GM21786 (cell line): ENCODE measurements at regions not wholly inside any gene's neighbourhood (a gene's known extent, or its start where the extent isn't known, plus 50 kb on each side); places are given as distances from the start of the nearest gene placed in this dataset.

ENCODE experiments used
- ATAC-seq: cut with Tn5 transposase; IDR thresholded peaks from one replicate; pipeline ENCODE4 v1.9.1; 2021; ENCODE audit not compliant: unreplicated experiment

DNA sequence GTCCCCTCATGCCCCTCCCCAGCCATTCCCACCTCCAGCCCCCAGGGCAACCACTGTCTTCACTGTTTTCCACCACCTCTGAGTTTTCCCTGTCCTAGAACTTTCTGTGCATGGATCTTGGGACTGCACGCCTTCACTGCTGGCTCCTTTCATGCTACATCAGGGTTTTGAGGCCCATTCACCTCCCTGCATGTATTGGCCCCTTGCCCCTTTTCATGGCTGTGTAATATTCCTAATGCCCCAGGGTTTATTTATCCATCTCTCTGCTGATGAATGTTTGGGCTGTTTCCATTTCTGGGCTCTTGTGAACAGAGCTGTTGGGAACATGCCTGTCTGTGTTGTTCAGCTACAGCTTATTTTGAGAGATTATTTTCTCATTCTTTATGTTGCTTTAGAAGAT lies 205.0 kb downstream of the RBFOX3 start:
- no peak for ATAC-seq

- no peak for ATAC-seq
Measured at GRCh38 chr17:79404136-79404911, 206.5 kb downstream of the RBFOX3 start.

- ATAC-seq, result no peak
Measured at GRCh38 chr17:79401704-79402674, 208.9 kb downstream of the RBFOX3 start.

- ATAC-seq, result no peak
Measured at GRCh38 chr17:79400989-79401703, 209.7 kb downstream of the RBFOX3 start.

DNA sequence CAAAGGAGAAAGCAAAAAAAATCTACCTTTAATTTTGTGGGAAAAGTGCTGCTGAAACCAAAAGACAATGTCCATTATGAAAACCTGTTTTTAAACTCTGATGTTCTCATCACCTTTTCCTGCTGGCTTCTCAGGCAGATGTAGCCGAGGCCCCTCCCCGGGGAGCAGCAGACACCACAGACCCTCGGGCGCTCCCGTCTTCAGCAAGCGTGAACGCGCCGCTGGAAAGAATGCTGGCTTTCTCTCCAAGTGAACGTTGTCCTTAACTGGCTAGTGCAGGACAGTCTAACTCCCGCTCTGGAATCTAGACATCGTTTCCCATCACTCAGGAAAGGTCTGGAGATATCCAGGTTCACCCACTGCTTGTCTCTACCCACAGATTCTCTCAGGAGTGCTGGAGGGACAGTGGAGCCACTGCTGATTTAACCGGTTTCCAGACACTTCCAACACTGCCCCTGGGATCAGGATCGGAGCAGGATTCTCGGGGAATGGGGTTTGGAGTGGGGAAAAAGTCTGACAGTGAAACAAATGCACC lies 211.2 kb downstream of the RBFOX3 start:
- ATAC-seq, result no peak

GRCh38 chr17:79398441-79398840 lies 212.4 kb downstream of the RBFOX3 start:
- no peak for ATAC-seq

- ATAC-seq, result no peak
Measured at GRCh38 chr17:79396696-79397095, 214.2 kb downstream of the RBFOX3 start.

GRCh38 chr17:79395545-79395944 lies 215.3 kb downstream of the RBFOX3 start:
- no peak for ATAC-seq

- ATAC-seq, result no peak
Measured at GRCh38 chr17:79395066-79395465, 215.8 kb downstream of the RBFOX3 start.

- no peak for ATAC-seq
Measured at GRCh38 chr17:79393358-79394052, 217.3 kb downstream of the RBFOX3 start.

- ATAC-seq, result no peak
Measured at GRCh38 chr17:79392598-79392997, 218.3 kb downstream of the RBFOX3 start.

GRCh38 chr17:79391376-79392233 lies 219.2 kb downstream of the RBFOX3 start:
- no peak for ATAC-seq

DNA sequence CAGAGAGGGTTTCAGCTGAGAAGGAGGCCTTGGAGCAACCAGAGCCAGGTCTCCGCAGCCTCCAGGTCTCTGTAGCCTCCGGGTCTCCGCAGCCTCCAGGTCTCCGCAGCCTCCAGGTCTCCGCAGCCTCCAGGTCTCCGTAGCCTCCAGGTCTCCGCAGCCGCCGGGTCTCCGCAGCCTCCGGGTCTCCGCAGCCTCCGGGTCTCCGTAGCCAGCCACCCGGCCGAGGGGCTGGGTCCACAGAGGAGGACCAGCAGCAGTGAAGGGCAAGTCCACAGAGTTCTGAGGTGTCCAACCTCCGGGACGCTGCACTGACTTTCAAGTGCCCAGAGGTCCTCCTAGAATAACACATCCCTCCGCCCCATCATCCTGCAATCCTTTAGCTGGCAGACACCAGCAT lies 221.0 kb downstream of the RBFOX3 start:
- no peak for ATAC-seq

DNA sequence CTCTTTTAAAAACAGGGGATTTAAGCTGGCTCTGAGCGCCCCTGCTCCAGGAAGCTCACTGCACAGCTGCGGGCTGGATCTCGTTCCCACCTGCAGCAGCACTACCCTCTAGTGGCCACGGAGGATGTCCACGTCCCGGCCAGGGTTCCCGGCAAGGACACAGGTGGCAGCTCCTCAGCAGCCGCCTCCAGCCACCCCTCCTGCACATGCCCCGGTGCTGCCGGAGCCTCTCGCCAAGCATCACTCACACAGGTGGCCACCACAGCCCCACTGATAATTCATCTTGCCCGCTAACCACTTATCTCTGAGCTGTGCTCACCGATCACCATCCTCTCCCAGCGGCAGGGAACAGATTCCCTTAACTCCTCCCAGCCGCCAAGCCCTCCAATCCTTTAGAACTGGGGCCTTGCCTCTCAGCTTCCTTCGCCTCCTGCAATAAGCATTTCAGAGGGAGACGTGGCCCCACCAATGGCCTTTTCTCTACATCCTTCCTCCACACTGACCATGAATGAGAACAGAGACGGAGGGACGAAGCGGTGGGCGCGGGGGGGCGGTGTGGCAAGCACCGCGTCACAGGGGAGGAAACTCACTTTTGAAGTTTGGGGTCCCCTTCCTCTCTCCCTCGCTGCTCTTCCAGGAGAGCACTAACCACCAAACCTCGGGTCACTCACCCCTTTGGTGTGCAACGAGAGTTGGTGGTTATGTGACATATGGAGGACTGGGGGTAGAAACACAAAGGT lies 222.1 kb downstream of the RBFOX3 start:
- ATAC-seq, result no peak

GRCh38 chr17:79387783-79388182 lies 223.1 kb downstream of the RBFOX3 start:
- no peak for ATAC-seq

DNA sequence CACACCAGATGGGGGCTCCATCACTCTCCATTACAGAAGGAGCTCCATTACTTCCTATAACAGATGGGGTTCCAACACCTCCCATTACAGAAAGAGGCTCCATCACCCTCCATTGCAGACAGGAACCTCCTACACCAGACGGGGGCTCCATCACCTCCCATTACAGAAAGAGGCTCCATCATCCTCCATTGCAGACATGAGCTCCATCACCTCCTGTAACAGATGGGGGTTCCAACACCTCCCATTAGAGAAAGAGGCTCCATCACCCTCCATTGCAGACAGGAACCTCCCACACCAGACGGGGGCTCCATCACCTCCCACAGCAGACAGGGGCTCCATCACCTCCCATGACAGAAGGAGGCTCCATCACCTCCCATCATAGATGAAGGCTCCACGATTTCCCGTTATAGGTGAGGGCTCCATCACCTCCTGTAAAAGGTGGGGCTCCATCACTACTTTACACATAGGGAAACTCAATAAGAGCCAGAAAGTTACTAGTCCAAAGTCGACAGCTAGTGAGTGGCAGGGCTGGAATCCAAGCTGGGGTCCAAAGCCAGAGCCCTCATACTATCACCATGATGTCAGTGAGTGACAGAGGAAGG lies 224.8 kb downstream of the RBFOX3 start:
- no peak for ATAC-seq

DNA sequence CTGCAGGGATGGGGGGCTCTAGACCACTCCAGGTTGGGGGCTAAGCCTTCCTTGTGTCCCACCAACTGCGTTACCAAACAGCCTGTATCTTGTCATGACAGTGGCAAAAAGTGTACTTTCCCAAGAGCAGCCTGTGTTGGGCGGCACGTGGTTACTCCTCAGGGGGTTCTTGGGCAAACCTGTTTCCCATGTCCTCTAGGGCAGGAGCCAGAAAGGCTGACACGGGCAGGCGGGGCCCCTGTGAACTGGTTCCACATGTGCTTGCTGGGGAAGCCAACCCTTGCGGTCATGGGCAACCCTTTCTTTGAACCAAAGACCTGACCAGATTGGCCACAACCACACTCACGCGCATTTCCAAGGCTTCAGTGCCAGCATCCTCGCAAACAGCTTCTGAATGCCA lies 228.5 kb downstream of the RBFOX3 start:
- ATAC-seq, result no peak

- ATAC-seq, result no peak
Measured at GRCh38 chr17:79379700-79380445, 231.0 kb downstream of the RBFOX3 start.
